ENCODE measurements at regions not wholly inside any gene's neighbourhood (a gene's known extent, or its start where the extent isn't known, plus 50 kb on each side); places are given as distances from the start of the nearest gene placed in this dataset.

DNA sequence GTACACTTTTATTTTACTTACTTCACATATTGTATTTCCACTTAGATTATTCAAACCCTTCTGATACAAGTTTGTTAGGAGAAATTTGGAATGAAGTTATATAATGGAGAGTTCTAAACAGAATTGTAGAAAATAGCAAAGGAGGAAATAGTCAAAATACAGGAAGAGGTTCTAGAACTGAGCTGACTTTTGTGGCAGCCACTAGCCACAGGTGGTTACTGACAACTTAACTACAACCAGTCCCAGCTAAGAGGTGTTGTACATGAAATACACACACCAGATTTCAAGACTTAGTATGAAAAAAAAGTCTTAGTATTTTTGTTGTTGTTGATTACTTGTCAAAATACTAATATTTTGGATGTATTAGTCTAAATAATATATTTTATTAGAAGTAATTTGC, 727.4 kb upstream of the CITED2 start:
- H4K20me1 ChIP-seq (ENCODE audit: insufficient read depth, low read length) = no peaks in the 10 kb centered on the region

DNA sequence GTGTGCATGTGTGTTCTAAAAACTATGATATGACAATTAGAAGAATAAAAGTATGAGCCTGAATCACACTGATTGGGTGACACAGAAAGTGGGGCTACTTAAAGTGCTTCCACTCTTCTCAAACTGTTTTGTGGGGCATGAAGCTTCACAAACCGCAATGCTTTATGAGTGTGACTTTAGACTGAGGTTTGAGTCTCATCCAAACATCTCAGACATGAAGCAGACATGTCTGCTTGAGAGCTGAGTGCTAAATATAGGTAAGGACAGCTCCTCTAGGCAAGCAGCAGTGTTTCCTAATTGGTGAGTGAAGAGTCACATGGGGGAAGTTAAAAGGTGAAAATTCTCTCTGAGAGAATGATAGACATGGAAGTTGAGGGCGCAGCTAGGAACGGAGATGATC, 726.9 kb upstream of the CITED2 start:
- H4K20me1 ChIP-seq (ENCODE audit: insufficient read depth, low read length) = no peaks in the 10 kb centered on the region
- H3K79me2 ChIP-seq (ENCODE audit: insufficient read depth, low read length) = no peaks in the 10 kb centered on the region
- H3K9me2 ChIP-seq (ENCODE audit: low read depth, low read length) = no peaks in the 10 kb centered on the region
- H2AFZ ChIP-seq (ENCODE audit: low read length) = no peak overlapping the region
- no peaks in the 10 kb centered on the region for H3K9me3 ChIP-seq (ENCODE audit: low read length)
- H3K9ac ChIP-seq (ENCODE audit: low read length) = no peak overlapping the region
- no peaks in the 10 kb centered on the region for H3K27me3 ChIP-seq (ENCODE audit: insufficient read depth, low read length)
- no peak for TF ChIP-seq CTCF (IDR thresholded peaks at IDR 0.05; ENCODE audit: low read length)
- no peak for TF ChIP-seq EZH2 (IDR thresholded peaks at IDR 0.05; ENCODE audit: borderline replicate concordance, low read length)
- H3F3A ChIP-seq (ENCODE audit: insufficient read depth, low read length) = no peaks in the 10 kb centered on the region
- H3K27ac ChIP-seq (ENCODE audit: low read depth, low read length, poor library complexity, severe bottlenecking) = no peak overlapping the region
- no peaks in the 10 kb centered on the region for H3K36me3 ChIP-seq (ENCODE audit: insufficient read depth, low read length)
- H3K4me3 ChIP-seq (ENCODE audit: low read depth, low read length, poor library complexity, severe bottlenecking) = no peak overlapping the region
- no peak overlapping the region for H3K4me2 ChIP-seq (ENCODE audit: low read length)
- no peaks in the 10 kb centered on the region for H3K4me1 ChIP-seq (ENCODE audit: insufficient read depth, low read length, severe bottlenecking)

More for the DNA sequence above, 727.4 kb upstream of the CITED2 start:
- Histone ChIP-seq H3K9me3 (ENCODE audit: low read length) (no peaks in the 10 kb centered on the region), H3F3A (ENCODE audit: insufficient read depth, low read length) (no peaks in the 10 kb centered on the region), H3K9me2 (ENCODE audit: low read depth, low read length) (no peaks in the 10 kb centered on the region), H3K4me2 (ENCODE audit: low read length) (no peak overlapping the region), H3K4me1 (ENCODE audit: insufficient read depth, low read length, severe bottlenecking) (no peaks in the 10 kb centered on the region), H3K9ac (ENCODE audit: low read length) (no peak overlapping the region), H3K27ac (ENCODE audit: low read depth, low read length, poor library complexity, severe bottlenecking) (no peak overlapping the region), H3K36me3 (ENCODE audit: insufficient read depth, low read length) (no peaks in the 10 kb centered on the region), H3K27me3 (ENCODE audit: insufficient read depth, low read length) (no peaks in the 10 kb centered on the region), H3K79me2 (ENCODE audit: insufficient read depth, low read length) (no peaks in the 10 kb centered on the region), H3K4me3 (ENCODE audit: low read depth, low read length, poor library complexity, severe bottlenecking) (no peak overlapping the region), H2AFZ (ENCODE audit: low read length) (no peak overlapping the region)
- TF ChIP-seq CTCF (IDR thresholded peaks at IDR 0.05; ENCODE audit: low read length) (no peak), EZH2 (IDR thresholded peaks at IDR 0.05; ENCODE audit: borderline replicate concordance, low read length) (no peak)

GRCh38 chr6:140095532-140095931, 721.1 kb upstream of the CITED2 start:
- Histone ChIP-seq H3K27ac (ENCODE audit: low read depth, low read length, poor library complexity, severe bottlenecking) (no peak overlapping the region), H3K27me3 (ENCODE audit: insufficient read depth, low read length) (no peaks in the 10 kb centered on the region), H3K4me2 (ENCODE audit: low read length) (no peak overlapping the region), H3K9ac (ENCODE audit: low read length) (no peak overlapping the region), H3F3A (ENCODE audit: insufficient read depth, low read length) (no peaks in the 10 kb centered on the region), H2AFZ (ENCODE audit: low read length) (no peak overlapping the region), H4K20me1 (ENCODE audit: insufficient read depth, low read length) (no peaks in the 10 kb centered on the region), H3K9me2 (ENCODE audit: low read depth, low read length) (no peaks in the 10 kb centered on the region), H3K9me3 (ENCODE audit: low read length) (no peaks in the 10 kb centered on the region), H3K4me1 (ENCODE audit: insufficient read depth, low read length, severe bottlenecking) (no peaks in the 10 kb centered on the region), H3K79me2 (ENCODE audit: insufficient read depth, low read length) (no peaks in the 10 kb centered on the region), H3K4me3 (ENCODE audit: low read depth, low read length, poor library complexity, severe bottlenecking) (no peak overlapping the region), H3K36me3 (ENCODE audit: insufficient read depth, low read length) (no peaks in the 10 kb centered on the region)
- TF ChIP-seq CTCF (IDR thresholded peaks at IDR 0.05; ENCODE audit: low read length) = no peak
- TF ChIP-seq EZH2 (IDR thresholded peaks at IDR 0.05; ENCODE audit: borderline replicate concordance, low read length) = no peak
